Keratinocyte (primary cell): ENCODE measurements at regions not wholly inside any gene's neighbourhood (a gene's known extent, or its start where the extent isn't known, plus 50 kb on each side); places are given as distances from the start of the nearest gene placed in this dataset.

Experiments used
- DNase-seq: peaks from one replicate; pipeline ENCODE4 v3.0.0-alpha.2; 2011; ENCODE audit warnings: low read depth, missing footprints, low spot score
- FAIRE-seq: peaks from 2 replicates; lab custom pipeline; 2011; peaks lifted over from hg19 to GRCh38; lab: Jason Lieb, UNC
- H2AFZ ChIP-seq: 2 replicates; pipeline ENCODE4 v1.6.0; 2012; ENCODE audit warnings: low read length, control low read depth, inconsistent platforms; ENCODE audit not compliant: control insufficient read depth
- H3K27ac ChIP-seq: 2 replicates; pipeline ENCODE4 v1.5.1; 2011; ENCODE audit warnings: low read length; ENCODE audit not compliant: control insufficient read depth, insufficient read depth
- H3K27me3 ChIP-seq: 3 replicates; pipeline ENCODE4 v1.6.0; 2011; ENCODE audit warnings: low read length; ENCODE audit not compliant: control insufficient read depth, insufficient read depth; ENCODE audit errors: extremely low read depth
- H3K36me3 ChIP-seq, 2 experiments: 2 replicates in 1 of 2; 3 replicates in 1 of 2; pipeline ENCODE4 v1.5.1; 2011; ENCODE audit warnings: low read length in 2 of 2, mild to moderate bottlenecking in 1 of 2; ENCODE audit not compliant: control insufficient read depth in 2 of 2, insufficient read depth in 2 of 2; ENCODE audit errors: extremely low read depth in 1 of 2
- H3K4me1 ChIP-seq: 3 replicates; pipeline ENCODE4 v1.5.1; 2011; ENCODE audit warnings: low read length; ENCODE audit not compliant: control insufficient read depth, insufficient read depth; ENCODE audit errors: extremely low read depth
- H3K4me2 ChIP-seq: 3 replicates; pipeline ENCODE4 v1.6.0; 2011; ENCODE audit warnings: low read depth, low read length; ENCODE audit not compliant: control insufficient read depth, insufficient read depth; ENCODE audit errors: extremely low read depth
- H3K4me3 ChIP-seq, 3 experiments: fragments of 200-600 bp in 1 of 3; sonication (generic) in 1 of 3; 2 replicates in 2 of 3; 3 replicates in 1 of 3; pipeline ENCODE4 v1.5.1; 2011 to 2016; ENCODE audit warnings: low read length in 3 of 3, mild to moderate bottlenecking in 3 of 3, control low read depth in 2 of 3, inconsistent platforms in 1 of 3, low read depth in 1 of 3, mixed read lengths in 1 of 3, mixed run types in 1 of 3, moderate library complexity in 1 of 3; ENCODE audit not compliant: control insufficient read depth in 2 of 3, insufficient read depth in 2 of 3; ENCODE audit errors: extremely low read depth in 1 of 3
- H3K79me2 ChIP-seq: 2 replicates; pipeline ENCODE4 v1.6.0; 2012; ENCODE audit warnings: low read length; ENCODE audit not compliant: control insufficient read depth, insufficient read depth
- H3K9ac ChIP-seq: 3 replicates; pipeline ENCODE4 v1.6.0; 2011; ENCODE audit warnings: low read length; ENCODE audit not compliant: control insufficient read depth, insufficient read depth; ENCODE audit errors: extremely low read depth
- H3K9me1 ChIP-seq: 3 replicates; pipeline ENCODE4 v1.6.0; 2011; ENCODE audit warnings: low read length; ENCODE audit not compliant: control insufficient read depth, insufficient read depth; ENCODE audit errors: extremely low read depth
- H3K9me3 ChIP-seq: 2 replicates; pipeline ENCODE4 v1.5.1; 2012; ENCODE audit warnings: low read depth, low read length; ENCODE audit not compliant: control insufficient read depth
- H4K20me1 ChIP-seq: 3 replicates; pipeline ENCODE4 v1.6.0; 2011; ENCODE audit warnings: low read length; ENCODE audit not compliant: control insufficient read depth, insufficient read depth; ENCODE audit errors: extremely low read depth
- CTCF ChIP-seq, 3 experiments: IDR thresholded peaks in 1 of 3; conservative IDR thresholded peaks in 1 of 3; optimal IDR thresholded peaks in 1 of 3; 2 replicates in 2 of 3; 3 replicates in 1 of 3; pipeline versions ENCODE3 to v1.5.1; 2011; ENCODE audit warnings: low read length in 3 of 3, mild to moderate bottlenecking in 3 of 3, moderate library complexity in 2 of 3, control low read depth in 1 of 3, inconsistent platforms in 1 of 3; ENCODE audit not compliant: insufficient read depth in 2 of 3; ENCODE audit errors: extremely low read depth in 1 of 3
- EZH2 ChIP-seq: IDR thresholded peaks from one replicate; pipeline ENCODE4 v1.6.1; 2012; ENCODE audit warnings: inconsistent platforms, mild to moderate bottlenecking, low read length, moderate library complexity
- dilution Hi-C: fragments of 300-500 bp; cut with MboI; formaldehyde crosslinking; loops from one replicate; pipeline ENCODE4 v1.7.0; 2020; ENCODE audit warnings: low sequenced_read_pairs; ENCODE audit not compliant: extremely low pct_ligation_motif_present

- dilution Hi-C loops, result no loop called here
- no peak overlapping the region for H3K9ac ChIP-seq
Observed at GRCh38 chr2:242063850-242064249, 194.3 kb downstream of the RTP5 start.

GRCh38 chr2:242064364-242065250 lies 195.1 kb downstream of the RTP5 start:
- Histone ChIP-seq H3K36me3 (no peaks in the 10 kb centered on the region), H3K4me3 (no peak overlapping the region), H3K9ac (no peak overlapping the region), H3K4me1 (peaks cover 5% of the 10 kb centered on the region), H3K79me2 (no peaks in the 10 kb centered on the region), H3K9me3 (no peaks in the 10 kb centered on the region), H2AFZ (no peak overlapping the region), H4K20me1 (no peaks in the 10 kb centered on the region), H3K27me3 (no peaks in the 10 kb centered on the region), H3K9me1 (no peaks in the 10 kb centered on the region), H3K27ac (no peak overlapping the region), H3K4me2 (no peak overlapping the region)
- FAIRE-seq (no peak), DNase-seq (no peak)
- dilution Hi-C loops, result no loop called here
- TF ChIP-seq CTCF (optimal IDR thresholded peaks at IDR 0.05 in 1 of 3, IDR thresholded peaks at IDR 0.05 in 1 of 3, conservative IDR thresholded peaks at IDR 0.05 in 1 of 3; ENCODE audit: extremely low read depth in 1 of 3, insufficient read depth in 2 of 3, low read length in 3 of 3) (no peak), EZH2 (no peak)

More at GRCh38 chr2:242063850-242064249, 194.3 kb downstream of the RTP5 start:
- no peak for FAIRE-seq
- Histone ChIP-seq H3K36me3 (no peaks in the 10 kb centered on the region), H3K4me3 (no peak overlapping the region), H4K20me1 (no peaks in the 10 kb centered on the region), H3K27ac (no peak overlapping the region), H3K27me3 (no peaks in the 10 kb centered on the region), H3K9me3 (no peaks in the 10 kb centered on the region), H3K79me2 (no peaks in the 10 kb centered on the region), H2AFZ (no peak overlapping the region), H3K9me1 (no peaks in the 10 kb centered on the region), H3K4me1 (peaks cover 2% of the 10 kb centered on the region), H3K4me2 (peak overlapping the region; percentile 4)
- no peak for DNase-seq
- TF ChIP-seq EZH2 (no peak), CTCF (optimal IDR thresholded peaks at IDR 0.05 in 1 of 3, IDR thresholded peaks at IDR 0.05 in 1 of 3, conservative IDR thresholded peaks at IDR 0.05 in 1 of 3; ENCODE audit: extremely low read depth in 1 of 3, insufficient read depth in 2 of 3, low read length in 3 of 3) (no peak)
